GM12874 (cell line): ENCODE measurements at regions not wholly inside any gene's neighbourhood (a gene's known extent, or its start where the extent isn't known, plus 50 kb on each side); places are given as distances from the start of the nearest gene placed in this dataset.

Experiments
- CTCF ChIP-seq: IDR thresholded peaks from 2 replicates; pipeline ENCODE4 v1.5.1; 2011; ENCODE audit warnings: low read depth, mild to moderate bottlenecking, control low read depth, low read length, moderate library complexity; ENCODE audit not compliant: insufficient read depth

DNA sequence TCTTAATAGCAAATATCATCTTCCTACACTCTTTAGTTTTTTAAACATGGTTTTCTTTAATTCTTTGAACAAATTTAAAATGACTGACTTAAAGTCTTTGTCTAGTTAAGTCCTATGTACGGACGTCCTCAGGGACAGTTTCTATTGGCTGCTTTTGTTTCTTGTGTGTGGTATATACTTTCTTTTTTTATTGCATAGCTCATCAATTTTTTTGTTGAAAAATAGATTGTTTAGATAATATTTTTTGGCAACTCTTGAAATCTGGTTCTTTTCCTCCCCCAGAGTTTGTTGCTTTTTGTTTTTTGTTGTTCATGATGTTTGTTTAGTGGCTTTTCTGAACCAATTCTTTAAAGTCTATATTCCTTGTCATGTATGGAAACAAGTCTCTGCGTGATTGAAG is 479.8 kb downstream of the PREX1 start:
- no peak for TF ChIP-seq CTCF

GRCh38 chr20:48342822-48343513 is 484.8 kb downstream of the PREX1 start:
- TF ChIP-seq CTCF: no peak

DNA sequence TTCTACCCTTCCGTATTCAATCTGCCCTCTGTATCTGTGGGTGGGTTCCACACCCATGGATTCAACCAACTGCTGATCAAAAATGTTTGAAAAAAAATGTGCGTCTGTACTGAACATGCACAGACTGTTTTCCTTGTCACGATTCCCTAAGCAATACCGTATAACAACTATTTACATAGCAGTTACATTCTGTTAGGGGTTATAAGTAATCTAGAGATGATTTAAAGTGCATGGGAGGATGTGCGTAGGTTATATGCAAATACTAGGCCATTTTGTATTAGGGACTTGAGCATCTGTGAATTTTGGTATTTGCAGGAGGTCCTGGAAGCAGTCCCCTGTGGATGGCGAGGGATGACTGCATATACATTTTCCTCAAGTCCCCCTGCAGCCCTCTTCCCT is 486.9 kb downstream of the PREX1 start:
- no peak for TF ChIP-seq CTCF

DNA sequence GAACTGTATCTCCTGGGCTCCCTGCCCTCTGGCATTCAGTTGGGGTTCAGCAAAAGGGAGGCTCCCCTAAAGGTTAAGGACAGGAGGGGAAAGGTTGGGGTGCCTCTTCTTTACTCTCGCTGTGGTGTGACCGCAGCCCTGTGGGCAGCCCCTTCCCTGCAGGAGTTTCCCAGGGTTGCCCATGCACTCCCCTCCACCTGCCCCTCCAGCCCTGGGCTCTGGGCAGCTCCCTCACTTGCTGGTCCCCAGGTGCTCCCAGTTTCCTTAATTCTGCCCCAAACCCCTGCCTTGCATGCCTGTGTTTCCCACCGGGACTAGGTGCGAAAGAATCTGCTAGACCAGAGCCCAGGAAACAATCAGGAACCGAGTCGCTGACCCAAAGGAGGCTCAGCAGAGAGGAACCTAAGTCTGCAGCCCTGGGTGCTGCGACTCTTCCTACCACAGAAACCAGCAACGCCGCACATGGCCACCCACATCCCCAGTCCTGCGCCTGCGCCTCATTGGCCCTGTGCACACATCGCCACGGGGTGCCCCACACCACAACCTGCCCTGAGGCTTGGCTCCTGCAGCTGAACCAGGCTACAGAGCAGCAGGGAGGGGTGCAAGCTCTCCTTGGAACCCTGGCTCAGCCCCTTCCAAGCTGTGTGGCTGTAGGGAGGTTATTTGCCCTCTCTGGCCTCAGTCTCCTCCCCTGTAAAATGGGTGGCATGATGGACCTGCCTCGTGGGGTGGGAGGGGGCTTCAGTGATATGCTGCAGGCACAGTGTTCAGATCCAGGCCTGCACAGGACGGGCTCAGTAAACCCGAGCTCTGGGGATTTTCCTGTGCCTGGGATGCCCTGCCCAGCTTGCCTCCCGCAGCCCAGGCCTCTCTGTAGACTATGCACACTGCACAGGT is 487.6 kb downstream of the PREX1 start:
- TF ChIP-seq CTCF: no peak

DNA sequence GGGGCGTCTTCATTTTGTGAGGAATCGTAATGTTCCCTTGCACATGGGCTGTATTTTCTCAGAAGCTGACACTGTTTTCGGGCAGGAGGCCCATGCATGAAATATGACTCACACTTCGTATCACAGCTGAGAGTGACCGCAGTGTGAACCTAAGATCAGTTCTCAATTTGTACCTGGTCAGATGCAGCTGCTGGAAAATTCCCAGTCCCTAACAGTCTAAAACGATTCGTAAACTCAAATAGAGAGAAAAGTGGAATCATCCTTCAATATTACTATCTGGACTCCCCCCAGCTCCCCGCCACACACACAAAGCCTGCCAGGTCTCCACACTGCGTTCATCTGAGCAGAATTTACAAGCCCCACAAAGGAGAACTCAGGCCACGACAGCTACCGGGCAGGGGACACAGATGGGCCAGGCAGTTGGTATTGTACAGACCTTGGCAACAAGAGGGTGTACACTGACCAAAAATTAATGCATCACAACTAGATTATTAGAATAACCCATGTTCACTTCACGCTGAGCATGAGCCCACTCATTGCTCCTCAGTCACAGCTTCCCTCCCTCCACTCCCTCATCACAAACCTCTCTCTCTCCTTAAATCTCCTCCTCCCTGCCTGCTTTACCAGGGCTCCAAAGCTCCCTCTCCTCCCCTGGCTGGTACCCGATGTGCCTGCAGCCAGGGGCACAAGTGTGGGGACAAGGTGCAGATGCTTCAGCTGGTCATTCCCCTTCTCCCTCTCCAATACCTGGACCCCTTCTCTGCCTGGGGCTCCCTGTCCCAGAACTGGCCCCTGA is 488.4 kb downstream of the PREX1 start:
- no peak for TF ChIP-seq CTCF

DNA sequence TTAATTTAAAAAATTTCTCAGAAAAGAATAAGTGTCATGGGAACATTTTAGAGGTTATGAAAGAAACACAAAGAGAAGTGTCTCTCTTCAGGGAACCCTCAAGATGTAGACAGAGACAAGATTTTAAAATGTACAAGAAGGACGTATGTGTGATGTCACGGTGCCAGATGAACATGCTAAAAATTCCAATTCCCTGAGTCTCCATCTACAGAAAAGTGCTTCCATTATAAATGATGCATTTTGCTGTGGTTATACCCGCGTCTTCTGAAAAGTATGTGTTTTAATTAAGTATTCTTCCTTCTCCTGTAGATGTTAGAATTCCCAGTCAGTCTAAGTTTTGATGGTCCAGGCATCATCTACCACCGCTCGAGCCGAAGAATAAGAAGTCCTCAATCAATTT is 489.1 kb downstream of the PREX1 start:
- no peak for TF ChIP-seq CTCF

GRCh38 chr20:48336597-48336996 is 491.2 kb downstream of the PREX1 start:
- TF ChIP-seq CTCF: no peak
